Neural cell (in vitro differentiated cells): ENCODE measurements at regions not wholly inside any gene's neighbourhood (a gene's known extent, or its start where the extent isn't known, plus 50 kb on each side); places are given as distances from the start of the nearest gene placed in this dataset.

Experiments used
- H2AFZ ChIP-seq: fragments of 200-600, 300-800 bp; sonication (generic), shearing (Covaris generic); 2 replicates; pipeline ENCODE4 v1.6.0; 2014; ENCODE audit warnings: low read depth, mild to moderate bottlenecking, antibody characterized with exemption, low read length, moderate library complexity
- H3F3A ChIP-seq: fragments of 200-600 bp; shearing (Covaris generic); 2 replicates; pipeline ENCODE4 v1.6.1; 2016; ENCODE audit warnings: mild to moderate bottlenecking, moderate library complexity, mixed read lengths, antibody characterized with exemption, low read length; ENCODE audit not compliant: insufficient read depth, poor library complexity, severe bottlenecking
- H3K27ac ChIP-seq: fragments of 200-600, 300-800 bp; sonication (generic), shearing (Covaris generic); 2 replicates; pipeline ENCODE4 v1.5.1; 2014; ENCODE audit warnings: mild to moderate bottlenecking, low read length, moderate library complexity
- H3K27me3 ChIP-seq: fragments of 300-800, 200-600 bp; sonication (generic), shearing (Covaris generic); 2 replicates; pipeline ENCODE4 v1.6.0; 2014; ENCODE audit warnings: mild to moderate bottlenecking, low read depth, low read length, moderate library complexity; ENCODE audit not compliant: insufficient read depth
- H3K36me3 ChIP-seq: fragments of 300-800, 200-600 bp; sonication (generic), shearing (Covaris generic); 2 replicates; pipeline ENCODE4 v1.5.1; 2014; ENCODE audit warnings: mild to moderate bottlenecking, antibody characterized with exemption, low read length, moderate library complexity; ENCODE audit not compliant: insufficient read depth
- H3K4me2 ChIP-seq: fragments of 300-800, 200-600 bp; sonication (generic), shearing (Covaris generic); 2 replicates; pipeline ENCODE4 v1.6.0; 2014; ENCODE audit warnings: mild to moderate bottlenecking, low read length
- H3K4me3 ChIP-seq: fragments of 300-800, 200-600 bp; sonication (generic), shearing (Covaris generic); 2 replicates; pipeline ENCODE4 v1.5.1; 2014; ENCODE audit warnings: mild to moderate bottlenecking, low read length, moderate library complexity
- H3K79me2 ChIP-seq: fragments of 200-600 bp; shearing (Covaris generic); replicated peaks from 2 replicates; pipeline ENCODE4 v1.6.0; 2014; ENCODE audit warnings: mild to moderate bottlenecking, low read length, moderate library complexity; ENCODE audit not compliant: insufficient read depth
- H3K9ac ChIP-seq: fragments of 300-800, 200-600 bp; sonication (generic), shearing (Covaris generic); 2 replicates; pipeline ENCODE4 v1.6.1; 2016; ENCODE audit warnings: mild to moderate bottlenecking, low read length, mixed read lengths
- H3K9me2 ChIP-seq: fragments of 200-600 bp; shearing (Covaris generic); 2 replicates; pipeline ENCODE4 v1.6.1; 2016; ENCODE audit warnings: mild to moderate bottlenecking, low read length, mixed read lengths; ENCODE audit not compliant: insufficient read depth
- H3K9me3 ChIP-seq: fragments of 200-600, 300-800 bp; sonication (generic), shearing (Covaris generic); 2 replicates; pipeline ENCODE4 v1.6.1; 2016; ENCODE audit warnings: mild to moderate bottlenecking, mixed run types, low read length, moderate library complexity, mixed read lengths
- H4K20me1 ChIP-seq: fragments of 200-600 bp; shearing (Covaris generic); 2 replicates; pipeline ENCODE4 v1.6.1; 2016; ENCODE audit warnings: mild to moderate bottlenecking, mixed run types; ENCODE audit not compliant: insufficient read depth
- CTCF ChIP-seq: fragments of 450-650 bp; IDR thresholded peaks from 2 replicates; pipeline ENCODE4 v1.5.1; 2014; ENCODE audit warnings: antibody characterized with exemption, mild to moderate bottlenecking, moderate library complexity; ENCODE audit not compliant: poor library complexity, severe bottlenecking
- EP300 ChIP-seq: fragments of 450-650 bp; conservative IDR thresholded peaks from 2 replicates; pipeline ENCODE4 v1.6.1; 2014; ENCODE audit warnings: antibody characterized with exemption, mild to moderate bottlenecking, moderate library complexity; ENCODE audit not compliant: poor library complexity, severe bottlenecking
- EZH2 ChIP-seq: fragments of 200-600, 300-800 bp; shearing (Covaris generic), sonication (generic); IDR thresholded peaks from 2 replicates; pipeline ENCODE4 v1.6.1; 2014; ENCODE audit warnings: antibody characterized with exemption, low read length, borderline replicate concordance, mild to moderate bottlenecking; ENCODE audit not compliant: insufficient read depth, poor library complexity, severe bottlenecking
- MXI1 ChIP-seq: fragments of 450-650 bp; conservative IDR thresholded peaks from 2 replicates; pipeline ENCODE4 v1.6.1; 2014; ENCODE audit warnings: antibody characterized with exemption, mild to moderate bottlenecking; ENCODE audit not compliant: poor library complexity, severe bottlenecking
- POLR2AphosphoS5 ChIP-seq: IDR thresholded peaks from 2 replicates; pipeline ENCODE4 v1.6.1; 2012
- RAD21 ChIP-seq: fragments of 450-650 bp; conservative IDR thresholded peaks from 2 replicates; pipeline ENCODE4 v1.6.1; 2014; ENCODE audit warnings: antibody characterized with exemption, mild to moderate bottlenecking, moderate library complexity
- SMC3 ChIP-seq: fragments of 450-650 bp; conservative IDR thresholded peaks from 2 replicates; pipeline ENCODE4 v1.6.1; 2014; ENCODE audit warnings: antibody characterized with exemption, mild to moderate bottlenecking, moderate library complexity; ENCODE audit not compliant: poor library complexity
- TAF1 ChIP-seq: IDR thresholded peaks from 2 replicates; pipeline ENCODE4 v1.6.1; 2012; ENCODE audit warnings: low read depth
- TF ChIP-seq, protein P1 (sequence below): IDR thresholded peaks from 2 replicates; pipeline ENCODE4 v1.6.1; 2012; ENCODE audit warnings: borderline replicate concordance

- H4K20me1 ChIP-seq, result no peaks in the 10 kb centered on the region
- no peak overlapping the region for H3K27ac ChIP-seq
- TF ChIP-seq RAD21, result no peak
- no peak for TF ChIP-seq MXI1
- TF ChIP-seq POLR2AphosphoS5, result no peak
- TF ChIP-seq, protein P1, sequence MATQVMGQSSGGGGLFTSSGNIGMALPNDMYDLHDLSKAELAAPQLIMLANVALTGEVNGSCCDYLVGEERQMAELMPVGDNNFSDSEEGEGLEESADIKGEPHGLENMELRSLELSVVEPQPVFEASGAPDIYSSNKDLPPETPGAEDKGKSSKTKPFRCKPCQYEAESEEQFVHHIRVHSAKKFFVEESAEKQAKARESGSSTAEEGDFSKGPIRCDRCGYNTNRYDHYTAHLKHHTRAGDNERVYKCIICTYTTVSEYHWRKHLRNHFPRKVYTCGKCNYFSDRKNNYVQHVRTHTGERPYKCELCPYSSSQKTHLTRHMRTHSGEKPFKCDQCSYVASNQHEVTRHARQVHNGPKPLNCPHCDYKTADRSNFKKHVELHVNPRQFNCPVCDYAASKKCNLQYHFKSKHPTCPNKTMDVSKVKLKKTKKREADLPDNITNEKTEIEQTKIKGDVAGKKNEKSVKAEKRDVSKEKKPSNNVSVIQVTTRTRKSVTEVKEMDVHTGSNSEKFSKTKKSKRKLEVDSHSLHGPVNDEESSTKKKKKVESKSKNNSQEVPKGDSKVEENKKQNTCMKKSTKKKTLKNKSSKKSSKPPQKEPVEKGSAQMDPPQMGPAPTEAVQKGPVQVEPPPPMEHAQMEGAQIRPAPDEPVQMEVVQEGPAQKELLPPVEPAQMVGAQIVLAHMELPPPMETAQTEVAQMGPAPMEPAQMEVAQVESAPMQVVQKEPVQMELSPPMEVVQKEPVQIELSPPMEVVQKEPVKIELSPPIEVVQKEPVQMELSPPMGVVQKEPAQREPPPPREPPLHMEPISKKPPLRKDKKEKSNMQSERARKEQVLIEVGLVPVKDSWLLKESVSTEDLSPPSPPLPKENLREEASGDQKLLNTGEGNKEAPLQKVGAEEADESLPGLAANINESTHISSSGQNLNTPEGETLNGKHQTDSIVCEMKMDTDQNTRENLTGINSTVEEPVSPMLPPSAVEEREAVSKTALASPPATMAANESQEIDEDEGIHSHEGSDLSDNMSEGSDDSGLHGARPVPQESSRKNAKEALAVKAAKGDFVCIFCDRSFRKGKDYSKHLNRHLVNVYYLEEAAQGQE, result no peak
- TF ChIP-seq EZH2, result no peak
- TF ChIP-seq TAF1, result no peak
- TF ChIP-seq CTCF, result no peak
- no peak for TF ChIP-seq SMC3
- TF ChIP-seq EP300, result no peak
- no peak overlapping the region for H3K4me2 ChIP-seq
- no peaks in the 10 kb centered on the region for H3K27me3 ChIP-seq
- no peaks in the 10 kb centered on the region for H3F3A ChIP-seq
- no peak overlapping the region for H3K4me3 ChIP-seq
- peaks cover 4% of the 10 kb centered on the region for H3K9me3 ChIP-seq
- H3K36me3 ChIP-seq, result no peaks in the 10 kb centered on the region
- H2AFZ ChIP-seq, result no peak overlapping the region
- no peaks in the 10 kb centered on the region for H3K79me2 ChIP-seq
- no peaks in the 10 kb centered on the region for H3K9me2 ChIP-seq
- H3K9ac ChIP-seq, result no peak overlapping the region
Measured at GRCh38 chr10:78164702-78165101, 131.0 kb downstream of the RPS24 start.

DNA sequence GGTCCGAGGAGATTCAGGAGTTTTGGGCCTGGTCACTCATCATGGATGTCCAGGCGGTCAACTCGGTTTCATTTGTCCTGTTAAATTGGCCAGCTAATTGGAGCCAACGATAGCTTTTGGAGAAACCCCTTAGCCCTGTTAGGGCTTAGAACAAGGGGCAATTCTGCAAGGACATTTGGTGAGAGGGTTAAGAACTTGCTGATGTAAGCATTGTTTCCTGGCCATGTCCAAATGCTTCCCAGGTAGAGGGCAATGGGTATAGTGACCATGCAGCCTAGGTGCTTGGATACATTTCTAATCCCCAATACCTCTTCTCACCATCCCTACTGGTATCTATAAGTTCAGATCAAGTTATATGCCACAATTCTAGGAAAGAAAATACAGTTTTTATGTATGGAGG, 131.5 kb downstream of the RPS24 start:
- Histone ChIP-seq H3K9me3 (peaks cover 4% of the 10 kb centered on the region), H3K4me3 (no peak overlapping the region), H2AFZ (no peak overlapping the region), H3K27ac (no peak overlapping the region), H4K20me1 (no peaks in the 10 kb centered on the region), H3K4me2 (no peak overlapping the region), H3K9me2 (no peaks in the 10 kb centered on the region), H3K27me3 (no peaks in the 10 kb centered on the region), H3F3A (no peaks in the 10 kb centered on the region), H3K9ac (no peak overlapping the region), H3K36me3 (no peaks in the 10 kb centered on the region), H3K79me2 (no peaks in the 10 kb centered on the region)
- TF ChIP-seq EZH2, result no peak
- no peak for TF ChIP-seq RAD21
- no peak for TF ChIP-seq TAF1
- no peak for TF ChIP-seq SMC3
- no peak for TF ChIP-seq CTCF
- TF ChIP-seq EP300, result no peak
- TF ChIP-seq POLR2AphosphoS5, result no peak
- TF ChIP-seq MXI1, result no peak
- TF ChIP-seq, protein P1, result no peak
